Astrocyte (in vitro differentiated cells and primary cell): ENCODE measurements at regions not wholly inside any gene's neighbourhood (a gene's known extent, or its start where the extent isn't known, plus 50 kb on each side); places are given as distances from the start of the nearest gene placed in this dataset.

Experiments
- DNase-seq: peaks from one replicate; pipeline ENCODE4 v3.0.0-alpha.2; 2010; ENCODE audit warnings: low read depth
- FAIRE-seq: peaks from 2 replicates; lab custom pipeline; 2011; peaks lifted over from hg19 to GRCh38; lab: Jason Lieb, UNC
- H2AFZ ChIP-seq: 2 replicates; pipeline ENCODE4 v1.6.0; 2012; ENCODE audit warnings: low read depth, low read length, inconsistent platforms
- H3K27ac ChIP-seq: 2 replicates; pipeline ENCODE4 v1.5.1; 2011; ENCODE audit warnings: low read depth, low read length, inconsistent platforms
- H3K27me3 ChIP-seq: 2 replicates; pipeline ENCODE4 v1.6.0; 2011; ENCODE audit warnings: low read length, inconsistent platforms; ENCODE audit not compliant: insufficient read depth
- H3K36me3 ChIP-seq: 2 replicates; pipeline ENCODE4 v1.5.1; 2011; ENCODE audit warnings: low read length, inconsistent platforms; ENCODE audit not compliant: insufficient read depth
- H3K4me1 ChIP-seq: 2 replicates; pipeline ENCODE4 v1.5.1; 2011; ENCODE audit warnings: low read length, inconsistent platforms; ENCODE audit not compliant: insufficient read depth
- H3K4me2 ChIP-seq: 2 replicates; pipeline ENCODE4 v1.6.0; 2012; ENCODE audit warnings: low read length, inconsistent platforms
- H3K4me3 ChIP-seq: 2 replicates; pipeline ENCODE4 v1.5.1; 2011; ENCODE audit warnings: low read depth, mild to moderate bottlenecking, low read length, inconsistent platforms; ENCODE audit not compliant: insufficient read depth
- H3K79me2 ChIP-seq: 2 replicates; pipeline ENCODE4 v1.6.0; 2012; ENCODE audit warnings: mild to moderate bottlenecking, low read length, inconsistent platforms; ENCODE audit not compliant: insufficient read depth
- H3K9ac ChIP-seq: 2 replicates; pipeline ENCODE4 v1.6.0; 2012; ENCODE audit warnings: mild to moderate bottlenecking, low read length, inconsistent platforms
- H3K9me3 ChIP-seq: 2 replicates; pipeline ENCODE4 v1.5.1; 2012; ENCODE audit warnings: low read depth, mild to moderate bottlenecking, low read length, inconsistent platforms; ENCODE audit not compliant: insufficient read depth
- H4K20me1 ChIP-seq: 2 replicates; pipeline ENCODE4 v1.6.0; 2012; ENCODE audit warnings: low read length, inconsistent platforms; ENCODE audit not compliant: insufficient read depth
- H3K27ac Mint-ChIP-seq: one replicate; pipeline ENCODE4 v1.8.0; 2021; ENCODE audit warnings: mild to moderate bottlenecking, mixed read lengths; ENCODE audit not compliant: unreplicated experiment
- H3K27me3 Mint-ChIP-seq: one replicate; pipeline ENCODE4 v1.8.0; 2021; ENCODE audit warnings: low read depth, mixed read lengths; ENCODE audit not compliant: unreplicated experiment
- H3K36me3 Mint-ChIP-seq: one replicate; pipeline ENCODE4 v1.8.0; 2021; ENCODE audit warnings: low read depth, mixed read lengths; ENCODE audit not compliant: unreplicated experiment
- H3K4me1 Mint-ChIP-seq: one replicate; pipeline ENCODE4 v1.8.0; 2021; ENCODE audit warnings: low read depth, mixed read lengths; ENCODE audit not compliant: unreplicated experiment
- H3K4me3 Mint-ChIP-seq: one replicate; pipeline ENCODE4 v1.8.0; 2021; ENCODE audit warnings: mild to moderate bottlenecking, moderate library complexity, mixed read lengths; ENCODE audit not compliant: unreplicated experiment
- H3K9me3 Mint-ChIP-seq: one replicate; pipeline ENCODE4 v1.8.0; 2021; ENCODE audit warnings: mild to moderate bottlenecking, mixed read lengths; ENCODE audit not compliant: unreplicated experiment
- EZH2 ChIP-seq: IDR thresholded peaks from 2 replicates; pipeline ENCODE4 v1.6.1; 2012; ENCODE audit warnings: mild to moderate bottlenecking, low read length, inconsistent platforms; ENCODE audit not compliant: insufficient read depth
- TF ChIP-seq, protein P1 (sequence below): IDR thresholded peaks from 2 replicates; pipeline ENCODE4 v1.5.1; 2011; ENCODE audit warnings: low read depth, mild to moderate bottlenecking, inconsistent platforms, low read length, moderate library complexity; ENCODE audit not compliant: insufficient read depth

- Histone ChIP-seq H2AFZ (no peak overlapping the region), H3K4me1 (no peaks in the 10 kb centered on the region), H3K27ac (no peak overlapping the region), H4K20me1 (no peaks in the 10 kb centered on the region), H3K9me3 (no peaks in the 10 kb centered on the region), H3K36me3 (no peaks in the 10 kb centered on the region), H3K4me2 (no peak overlapping the region), H3K27me3 (no peaks in the 10 kb centered on the region), H3K79me2 (no peaks in the 10 kb centered on the region), H3K9ac (no peak overlapping the region), H3K4me3 (no peak overlapping the region)
- FAIRE-seq: no peak
- Mint-ChIP-seq H3K27me3 (no peaks in the 10 kb centered on the region), H3K4me1 (peaks cover 15% of the 10 kb centered on the region), H3K27ac (no peak overlapping the region), H3K36me3 (no peaks in the 10 kb centered on the region), H3K4me3 (no peak overlapping the region), H3K9me3 (peaks cover 3% of the 10 kb centered on the region)
- no peak for DNase-seq
- no peak for TF ChIP-seq EZH2
- TF ChIP-seq, protein P1, sequence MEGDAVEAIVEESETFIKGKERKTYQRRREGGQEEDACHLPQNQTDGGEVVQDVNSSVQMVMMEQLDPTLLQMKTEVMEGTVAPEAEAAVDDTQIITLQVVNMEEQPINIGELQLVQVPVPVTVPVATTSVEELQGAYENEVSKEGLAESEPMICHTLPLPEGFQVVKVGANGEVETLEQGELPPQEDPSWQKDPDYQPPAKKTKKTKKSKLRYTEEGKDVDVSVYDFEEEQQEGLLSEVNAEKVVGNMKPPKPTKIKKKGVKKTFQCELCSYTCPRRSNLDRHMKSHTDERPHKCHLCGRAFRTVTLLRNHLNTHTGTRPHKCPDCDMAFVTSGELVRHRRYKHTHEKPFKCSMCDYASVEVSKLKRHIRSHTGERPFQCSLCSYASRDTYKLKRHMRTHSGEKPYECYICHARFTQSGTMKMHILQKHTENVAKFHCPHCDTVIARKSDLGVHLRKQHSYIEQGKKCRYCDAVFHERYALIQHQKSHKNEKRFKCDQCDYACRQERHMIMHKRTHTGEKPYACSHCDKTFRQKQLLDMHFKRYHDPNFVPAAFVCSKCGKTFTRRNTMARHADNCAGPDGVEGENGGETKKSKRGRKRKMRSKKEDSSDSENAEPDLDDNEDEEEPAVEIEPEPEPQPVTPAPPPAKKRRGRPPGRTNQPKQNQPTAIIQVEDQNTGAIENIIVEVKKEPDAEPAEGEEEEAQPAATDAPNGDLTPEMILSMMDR: no peak
Measured at GRCh38 chr12:92492995-92493394, 209.8 kb upstream of the PLEKHG7 start.

DNA sequence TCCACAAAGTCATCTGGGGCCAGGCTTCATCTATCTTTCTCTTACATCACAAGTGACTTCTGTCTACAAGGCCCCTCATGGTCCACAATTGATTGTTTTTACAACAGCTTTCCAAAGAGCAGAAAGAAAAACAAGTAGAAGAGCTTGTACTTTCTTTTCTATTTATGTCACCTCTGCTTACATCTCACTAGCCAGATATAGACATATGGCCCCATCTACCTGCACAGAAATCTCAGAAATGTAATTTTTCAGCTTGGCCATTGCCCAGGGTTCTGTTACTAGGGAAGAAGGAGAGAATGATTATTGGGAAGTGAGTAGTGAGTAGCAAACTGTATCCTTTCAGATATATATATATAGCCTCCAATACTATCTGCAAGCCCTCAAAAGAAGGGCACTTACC is 210.5 kb upstream of the PLEKHG7 start:
- Mint-ChIP-seq H3K27me3 (no peaks in the 10 kb centered on the region), H3K4me1 (peaks cover 15% of the 10 kb centered on the region), H3K4me3 (no peak overlapping the region), H3K27ac (no peak overlapping the region), H3K36me3 (no peaks in the 10 kb centered on the region), H3K9me3 (peaks cover 3% of the 10 kb centered on the region)
- Histone ChIP-seq H3K4me2 (no peak overlapping the region), H3K4me3 (no peak overlapping the region), H2AFZ (no peak overlapping the region), H3K79me2 (no peaks in the 10 kb centered on the region), H3K27me3 (no peaks in the 10 kb centered on the region), H3K4me1 (no peaks in the 10 kb centered on the region), H4K20me1 (no peaks in the 10 kb centered on the region), H3K9me3 (no peaks in the 10 kb centered on the region), H3K36me3 (no peaks in the 10 kb centered on the region), H3K27ac (no peak overlapping the region), H3K9ac (no peak overlapping the region)
- no peak for FAIRE-seq
- no peak for DNase-seq
- no peak for TF ChIP-seq EZH2
- TF ChIP-seq, protein P1: no peak

DNA sequence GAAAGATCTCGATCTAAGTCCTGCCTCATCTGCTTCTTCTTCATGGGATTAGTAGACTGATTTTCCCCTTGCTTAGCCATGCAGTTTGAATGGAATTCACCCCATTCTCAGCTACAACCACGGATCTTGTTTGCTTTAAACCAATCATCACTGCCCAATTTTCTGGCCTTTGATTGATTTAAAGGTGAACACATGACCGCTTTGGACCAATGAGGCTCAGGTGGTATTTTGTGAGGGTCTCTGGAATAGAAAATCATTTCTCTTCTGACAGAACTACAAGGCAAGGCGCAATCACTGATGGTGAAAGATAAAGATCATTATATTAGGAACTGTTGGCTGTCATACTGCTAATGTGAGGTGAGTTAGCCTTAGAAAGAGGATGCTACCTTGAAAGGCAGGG is 213.0 kb upstream of the PLEKHG7 start:
- H2AFZ ChIP-seq: no peak overlapping the region
- no peak for FAIRE-seq

More for the DNA sequence above, 213.0 kb upstream of the PLEKHG7 start:
- Mint-ChIP-seq H3K4me1 (peaks cover 10% of the 10 kb centered on the region), H3K9me3 (peaks cover 3% of the 10 kb centered on the region), H3K27ac (no peak overlapping the region), H3K36me3 (no peaks in the 10 kb centered on the region), H3K27me3 (no peaks in the 10 kb centered on the region), H3K4me3 (no peak overlapping the region)
- no peak overlapping the region for H3K4me3 ChIP-seq
- no peaks in the 10 kb centered on the region for H3K27me3 ChIP-seq
- no peaks in the 10 kb centered on the region for H3K4me1 ChIP-seq
- H4K20me1 ChIP-seq: no peaks in the 10 kb centered on the region
- no peak for DNase-seq
- no peak overlapping the region for H3K4me2 ChIP-seq
- H3K79me2 ChIP-seq: no peaks in the 10 kb centered on the region
- no peaks in the 10 kb centered on the region for H3K9me3 ChIP-seq
- no peak for TF ChIP-seq EZH2
- TF ChIP-seq, protein P1: no peak
- H3K9ac ChIP-seq: no peak overlapping the region
- no peak overlapping the region for H3K27ac ChIP-seq
- H3K36me3 ChIP-seq: no peaks in the 10 kb centered on the region
